Esophagus muscularis mucosa (tissue), 3 donors: ENCODE measurements at regions not wholly inside any gene's neighbourhood (a gene's known extent, or its start where the extent isn't known, plus 50 kb on each side); places are given as distances from the start of the nearest gene placed in this dataset.

ENCODE experiments used
- CTCF ChIP-seq, 3 experiments: fragments of 200-600 bp in 2 of 3; fragments of 450-650 bp in 1 of 3; sonication (generic) in 2 of 3; IDR thresholded peaks; one replicate each; pipeline ENCODE4 v1.5.1; 2017 to 2019; ENCODE audit warnings: antibody characterized with exemption in 3 of 3, mild to moderate bottlenecking in 2 of 3, moderate library complexity in 1 of 3
- POLR2AphosphoS5 ChIP-seq, 2 donors: sonication (generic); formaldehyde crosslinking; IDR thresholded peaks; one replicate each; pipeline ENCODE4 v1.6.1; 2017; ENCODE audit warnings: antibody characterized with exemption in 2 of 2

- TF ChIP-seq CTCF (IDR thresholded peaks at IDR 0.05) (no peak), POLR2AphosphoS5 (IDR thresholded peaks at IDR 0.05) (no peak)
Observed at GRCh38 chr11:32183512-32183911, 92.6 kb downstream of the RCN1 start.
